Astrocyte of the cerebellum (primary cell): ENCODE measurements at regions not wholly inside any gene's neighbourhood (a gene's known extent, or its start where the extent isn't known, plus 50 kb on each side); places are given as distances from the start of the nearest gene placed in this dataset.

Experiments used
- DNase-seq: peaks from one replicate; pipeline ENCODE4 v3.0.0-alpha.2; 2011; ENCODE audit warnings: low read depth
- H3K4me3 ChIP-seq: 2 replicates; pipeline ENCODE4 v1.5.1; 2011; ENCODE audit warnings: mild to moderate bottlenecking, low read depth, low read length, moderate library complexity
- in situ Hi-C: cut with HindIII; loops from 2 replicates; pipeline ENCODE4 v1.10.0; 2017; ENCODE audit warnings: low sequenced_read_pairs
- TF ChIP-seq, protein P1 (sequence below): IDR thresholded peaks from 2 replicates; pipeline ENCODE4 v1.5.1; 2012; ENCODE audit warnings: low read length, low read depth, moderate library complexity, mild to moderate bottlenecking; ENCODE audit errors: missing control alignments

DNA sequence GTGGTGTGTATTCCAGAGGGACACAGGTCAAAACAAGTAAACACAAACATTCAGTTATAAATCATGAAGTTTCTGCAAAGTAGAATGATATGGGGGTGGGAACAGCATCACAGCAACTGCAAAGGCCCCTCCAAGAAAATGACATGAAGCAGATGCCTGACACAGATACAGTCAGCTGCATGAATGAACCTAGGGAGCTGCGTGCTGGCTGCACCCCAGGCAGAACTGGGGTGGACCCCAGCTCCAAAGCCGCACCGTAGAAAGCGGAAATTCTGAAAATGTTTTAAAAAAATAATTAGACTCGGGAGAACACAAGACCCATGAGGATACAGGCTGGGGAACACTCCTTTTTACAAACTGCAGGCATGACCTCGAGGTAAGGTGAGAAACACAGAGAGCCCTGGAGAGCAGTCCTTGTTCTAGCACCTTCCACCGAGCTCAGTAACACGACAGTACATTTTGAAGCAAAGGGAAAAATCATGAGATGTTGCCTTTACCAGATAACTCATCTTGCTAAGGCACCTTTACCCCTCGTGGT lies 323.8 kb downstream of the SOX9 start:
- TF ChIP-seq, protein P1, sequence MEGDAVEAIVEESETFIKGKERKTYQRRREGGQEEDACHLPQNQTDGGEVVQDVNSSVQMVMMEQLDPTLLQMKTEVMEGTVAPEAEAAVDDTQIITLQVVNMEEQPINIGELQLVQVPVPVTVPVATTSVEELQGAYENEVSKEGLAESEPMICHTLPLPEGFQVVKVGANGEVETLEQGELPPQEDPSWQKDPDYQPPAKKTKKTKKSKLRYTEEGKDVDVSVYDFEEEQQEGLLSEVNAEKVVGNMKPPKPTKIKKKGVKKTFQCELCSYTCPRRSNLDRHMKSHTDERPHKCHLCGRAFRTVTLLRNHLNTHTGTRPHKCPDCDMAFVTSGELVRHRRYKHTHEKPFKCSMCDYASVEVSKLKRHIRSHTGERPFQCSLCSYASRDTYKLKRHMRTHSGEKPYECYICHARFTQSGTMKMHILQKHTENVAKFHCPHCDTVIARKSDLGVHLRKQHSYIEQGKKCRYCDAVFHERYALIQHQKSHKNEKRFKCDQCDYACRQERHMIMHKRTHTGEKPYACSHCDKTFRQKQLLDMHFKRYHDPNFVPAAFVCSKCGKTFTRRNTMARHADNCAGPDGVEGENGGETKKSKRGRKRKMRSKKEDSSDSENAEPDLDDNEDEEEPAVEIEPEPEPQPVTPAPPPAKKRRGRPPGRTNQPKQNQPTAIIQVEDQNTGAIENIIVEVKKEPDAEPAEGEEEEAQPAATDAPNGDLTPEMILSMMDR: no peak
- H3K4me3 ChIP-seq: no peak overlapping the region
- in situ Hi-C loops: no loop called here
- DNase-seq: no peak

DNA sequence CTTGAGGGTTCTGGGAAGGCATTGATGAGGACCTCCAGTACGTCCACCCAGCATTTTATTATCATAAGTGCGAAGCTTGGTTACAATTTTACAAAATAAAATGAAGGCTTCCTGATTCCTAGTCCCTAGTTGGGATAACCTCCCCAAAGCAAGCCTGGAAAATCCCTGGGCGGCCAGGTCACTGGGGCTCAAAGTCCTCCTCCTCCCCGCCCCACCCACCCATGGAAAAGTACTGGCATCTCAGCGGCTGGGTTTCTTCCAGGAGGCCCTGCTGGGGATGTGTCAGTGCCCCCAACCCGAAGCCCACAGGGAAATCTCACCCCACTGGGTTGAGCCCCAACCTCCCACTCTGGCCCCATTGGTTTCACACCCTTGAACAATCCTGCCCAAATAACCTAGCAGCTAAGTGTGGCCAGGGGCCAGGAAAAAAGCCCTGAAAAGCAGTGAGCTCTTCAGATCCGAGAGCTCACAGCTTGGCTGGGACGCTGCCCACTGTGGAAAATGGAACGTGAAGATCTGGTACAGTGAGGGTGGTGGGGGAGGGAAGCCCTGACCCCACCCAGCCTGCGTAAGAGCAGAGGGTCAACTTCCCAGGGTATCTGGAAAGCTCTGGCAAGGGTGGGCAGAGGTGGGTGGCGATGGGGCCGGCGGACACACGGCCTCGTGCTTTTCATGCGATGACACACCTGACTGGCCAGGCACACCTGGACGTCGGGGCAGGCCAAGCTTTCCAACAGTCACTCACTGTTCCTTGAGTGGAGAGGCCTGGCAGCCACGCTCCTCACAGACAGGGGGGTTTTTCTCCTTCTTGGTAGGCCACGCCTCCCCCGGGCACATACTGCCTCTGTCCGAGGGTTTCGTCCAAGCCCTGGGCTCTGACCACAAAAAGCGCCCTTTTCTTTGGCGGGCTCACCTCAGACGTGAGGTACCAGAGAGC lies 324.5 kb downstream of the SOX9 start:
- H3K4me3 ChIP-seq: no peak overlapping the region
- in situ Hi-C loops: no loop called here
- DNase-seq: no peak
- TF ChIP-seq, protein P1: no peak

DNA sequence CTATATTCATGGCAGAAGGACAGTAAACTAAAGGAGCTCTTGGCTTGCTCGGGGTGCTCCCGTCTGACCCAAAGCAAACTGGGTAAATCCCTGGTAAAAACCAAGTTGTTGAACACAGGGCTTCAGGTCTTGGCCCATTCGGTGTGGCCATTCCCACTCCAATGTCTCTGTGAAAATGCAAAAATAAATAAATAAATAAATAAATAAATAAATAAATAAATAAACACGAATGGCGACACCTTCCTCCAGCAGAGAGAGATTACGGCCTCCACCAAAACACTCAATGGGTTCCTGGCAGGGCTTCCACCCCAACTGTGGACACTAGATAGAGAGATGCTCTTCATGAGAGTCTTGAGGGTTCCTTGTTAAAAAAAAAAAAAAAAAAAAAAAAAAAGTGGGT lies 325.3 kb downstream of the SOX9 start:
- TF ChIP-seq, protein P1: no peak
- in situ Hi-C loops: no loop called here
- DNase-seq: no peak
- H3K4me3 ChIP-seq: no peak overlapping the region

DNA sequence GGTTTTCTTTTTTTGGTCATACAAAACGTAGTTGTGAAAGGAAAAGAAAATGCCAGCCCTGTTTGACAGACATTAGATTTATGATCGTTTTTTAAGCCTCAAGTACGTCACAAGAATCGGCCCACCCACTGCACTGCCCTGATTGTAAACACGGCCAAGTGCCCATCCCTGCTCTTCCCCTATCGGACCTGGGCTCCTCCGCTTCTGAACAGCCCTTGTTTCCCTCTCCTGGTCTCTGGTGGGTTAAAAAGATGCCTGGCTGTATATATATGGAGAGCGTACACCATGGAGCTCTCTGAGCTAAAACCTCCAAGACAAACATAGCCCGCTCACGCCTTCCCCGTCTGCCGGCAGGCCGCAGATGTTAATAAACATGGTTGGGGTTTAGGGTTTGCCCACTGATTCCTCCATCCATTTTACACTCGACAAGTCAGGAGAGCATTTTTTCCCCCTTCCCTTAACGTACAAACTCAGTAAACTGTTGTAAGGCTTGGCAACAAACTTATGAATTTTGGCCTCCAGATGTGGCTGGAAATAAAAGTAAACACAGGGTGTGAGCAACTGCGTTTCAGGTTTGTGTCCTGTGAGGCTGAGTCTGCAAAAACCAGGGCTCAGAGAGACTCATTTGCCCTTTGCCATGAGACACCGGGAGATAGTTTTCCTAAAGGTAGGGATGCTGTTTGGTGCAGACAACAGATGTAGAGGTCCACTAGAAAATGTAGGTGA lies 325.9 kb downstream of the SOX9 start:
- TF ChIP-seq, protein P1: no peak
- in situ Hi-C loops: no loop called here
- no peak overlapping the region for H3K4me3 ChIP-seq
- DNase-seq: no peak

DNA sequence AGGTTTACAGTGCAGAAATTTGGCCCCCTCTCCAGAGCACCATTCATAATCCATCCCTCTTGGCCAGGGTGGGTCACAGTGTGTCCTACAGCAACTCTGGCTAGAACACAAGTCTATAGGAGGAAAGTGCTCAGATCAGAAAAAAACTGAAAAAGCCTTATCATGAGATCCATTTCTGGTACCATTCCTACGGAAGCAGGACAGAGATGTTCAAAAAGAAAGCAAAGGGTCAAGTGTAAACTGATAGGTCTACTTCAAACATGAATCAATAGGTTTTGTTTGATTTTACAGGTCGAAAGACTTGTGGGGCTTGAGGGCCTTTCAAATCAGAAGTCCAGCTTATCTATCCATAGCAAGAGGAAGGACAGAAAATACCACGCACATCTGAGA lies 326.4 kb downstream of the SOX9 start:
- DNase-seq: no peak
- in situ Hi-C loops: no loop called here
- no peak overlapping the region for H3K4me3 ChIP-seq
- TF ChIP-seq, protein P1: no peak

DNA sequence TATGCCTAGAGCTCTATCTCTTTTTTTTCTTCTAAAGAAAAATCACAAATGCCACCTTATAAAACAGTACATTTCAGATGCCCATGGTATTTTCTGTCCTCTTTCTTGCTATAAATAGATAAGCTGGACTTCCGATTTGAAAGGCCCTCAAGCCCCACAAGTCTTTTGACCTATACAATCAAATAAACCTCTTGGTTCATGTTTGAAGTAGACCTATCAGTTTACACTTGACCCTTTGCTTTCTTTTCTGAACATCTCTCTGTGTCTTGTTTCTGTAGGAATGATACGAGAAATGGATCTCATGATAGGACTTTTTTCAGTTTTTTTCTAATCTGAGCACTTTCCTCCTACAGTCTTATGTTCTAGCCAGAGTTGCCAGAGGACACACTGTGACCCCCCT lies 327.2 kb downstream of the SOX9 start:
- TF ChIP-seq, protein P1: no peak
- DNase-seq: no peak
- no peak overlapping the region for H3K4me3 ChIP-seq
- in situ Hi-C loops: no loop called here
